ENCODE measurements at regions not wholly inside any gene's neighbourhood (a gene's known extent, or its start where the extent isn't known, plus 50 kb on each side); places are given as distances from the start of the nearest gene placed in this dataset.

GRCh38 chr15:98416222-98416855 lies 232.0 kb upstream of the IGF1R start:
- TF ChIP-seq CTCF (IDR thresholded peaks at IDR 0.05) = no peak
- no peak for TF ChIP-seq POLR2A (IDR thresholded peaks at IDR 0.05)
